Hindlimb muscle (tissue), 1 donor: ENCODE measurements at regions not wholly inside any gene's neighbourhood (a gene's known extent, or its start where the extent isn't known, plus 50 kb on each side); places are given as distances from the start of the nearest gene placed in this dataset.
"Not testable (repeated sequence)": the region's sequence is repeated elsewhere in the genome, so short reads cannot be mapped to it uniquely, and the experiment has no call there.

ENCODE experiments used
- DNase-seq: peaks from one replicate; pipeline ENCODE4 v3.0.0-alpha.2; 2013

- DNase-seq, result not testable (repeated sequence)
Measured at GRCh38 chr12:79990509-79991338, 55.8 kb upstream of the PPP1R12A start.

- no peak for DNase-seq
Measured at GRCh38 chr12:79988368-79988767, 53.5 kb upstream of the PPP1R12A start.

DNA sequence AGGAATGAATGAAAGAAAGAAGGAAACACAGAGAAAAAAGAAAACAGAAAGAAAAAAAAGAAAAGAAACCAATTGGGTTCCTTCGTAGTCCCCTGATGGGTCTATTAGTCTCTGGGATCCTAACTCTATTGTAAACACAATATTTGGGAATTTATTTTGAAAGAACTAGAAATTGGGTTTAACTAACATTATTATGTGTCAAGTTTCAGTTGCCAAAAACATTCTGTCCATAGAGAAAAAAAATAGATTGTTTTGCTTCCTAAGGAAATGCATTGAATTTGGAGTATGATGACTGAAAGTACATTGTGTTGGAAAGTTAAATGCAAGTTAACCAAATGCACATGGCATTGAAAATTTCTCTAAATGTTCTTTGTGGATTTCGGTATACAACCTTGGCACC lies 52.8 kb upstream of the PPP1R12A start:
- no peak for DNase-seq
